Right atrium auricular region (tissue), 2 donors: ENCODE measurements at regions not wholly inside any gene's neighbourhood (a gene's known extent, or its start where the extent isn't known, plus 50 kb on each side); places are given as distances from the start of the nearest gene placed in this dataset.

Source experiments
- DNase-seq: peaks from one replicate; pipeline ENCODE4 v3.0.0-alpha.2; 2019; ENCODE audit warnings: low spot score
- H3K27ac ChIP-seq, 2 donors: fragments of 200-600 bp; sonication (generic); 1 replicate in 1 of 2; 2 replicates in 1 of 2; pipeline ENCODE4 v1.5.1; 2016 to 2019
- H3K27me3 ChIP-seq, 2 donors: fragments of 200-600 bp; sonication (generic); one replicate each; pipeline versions ENCODE4 v1.5.1 to v1.6.0; 2017 to 2019
- H3K36me3 ChIP-seq: fragments of 200-600 bp; sonication (generic); one replicate; pipeline ENCODE4 v1.5.1; 2016
- H3K4me1 ChIP-seq, 2 donors: fragments of 200-600 bp; sonication (generic); one replicate each; pipeline versions ENCODE4 v1.5.1 to v1.6.0; 2017 to 2019
- H3K4me3 ChIP-seq, 2 donors: fragments of 200-600 bp; sonication (generic); 1 replicate in 1 of 2; 2 replicates in 1 of 2; pipeline ENCODE4 v1.5.1; 2017 to 2019; ENCODE audit warnings: mild to moderate bottlenecking in 1 of 2, moderate library complexity in 1 of 2
- H3K9me3 ChIP-seq, 2 donors: fragments of 200-600 bp; sonication (generic); one replicate each; pipeline ENCODE4 v1.5.1; 2019
- CTCF ChIP-seq, 2 donors: fragments of 200-600 bp; sonication (generic); IDR thresholded peaks; one replicate each; pipeline ENCODE4 v1.5.1; 2019; ENCODE audit warnings: antibody characterized with exemption in 2 of 2

GRCh38 chr2:120870467-120870788 is 134.8 kb downstream of the GLI2 start:
- no peak overlapping the region for H3K4me3 ChIP-seq
- no peaks in the 10 kb centered on the region for H3K27me3 ChIP-seq
- no peak overlapping the region for H3K27ac ChIP-seq
- TF ChIP-seq CTCF (IDR thresholded peaks at IDR 0.05): no peak
- no peaks in the 10 kb centered on the region for H3K36me3 ChIP-seq
- no peaks in the 10 kb centered on the region for H3K9me3 ChIP-seq
- DNase-seq: no peak
- peaks cover 0 to 33% of the 10 kb centered on the region in 2 donors for H3K4me1 ChIP-seq

- Histone ChIP-seq H3K27me3 (no peaks in the 10 kb centered on the region), H3K4me1 (peaks cover 0 to 33% of the 10 kb centered on the region in 2 donors), H3K9me3 (no peaks in the 10 kb centered on the region), H3K36me3 (no peaks in the 10 kb centered on the region), H3K27ac (no peak overlapping the region), H3K4me3 (no peak overlapping the region)
- no peak for DNase-seq
- TF ChIP-seq CTCF (IDR thresholded peaks at IDR 0.05): no peak
These were observed 135.5 kb downstream of the GLI2 start for GRCh38 chr2:120871016-120871635.

GRCh38 chr2:120871881-120872620 is 136.4 kb downstream of the GLI2 start:
- Histone ChIP-seq H3K36me3 (no peaks in the 10 kb centered on the region), H3K27me3 (no peaks in the 10 kb centered on the region), H3K4me3 (no peak overlapping the region), H3K27ac (no peak overlapping the region), H3K4me1 (peaks cover 0 to 28% of the 10 kb centered on the region in 2 donors), H3K9me3 (no peaks in the 10 kb centered on the region)
- no peak for DNase-seq
- TF ChIP-seq CTCF (IDR thresholded peaks at IDR 0.05): no peak

- no peak for DNase-seq
These were observed 138.6 kb downstream of the GLI2 start for GRCh38 chr2:120873958-120874887.

GRCh38 chr2:120874888-120875275 is 139.2 kb downstream of the GLI2 start:
- DNase-seq: no peak
- no peaks in the 10 kb centered on the region for H3K36me3 ChIP-seq
- no peaks in the 10 kb centered on the region for H3K27me3 ChIP-seq
- H3K4me3 ChIP-seq: no peak overlapping the region
- TF ChIP-seq CTCF (IDR thresholded peaks at IDR 0.05): no peak
- no peaks in the 10 kb centered on the region for H3K9me3 ChIP-seq
- H3K27ac ChIP-seq: peak overlapping the region; percentile 31 to 44
- peaks cover 0 to 10% of the 10 kb centered on the region in 2 donors for H3K4me1 ChIP-seq

More at GRCh38 chr2:120873958-120874887, 138.6 kb downstream of the GLI2 start:
- Histone ChIP-seq H3K27ac (peak overlapping the region; percentile 31 to 44), H3K36me3 (no peaks in the 10 kb centered on the region), H3K4me1 (peaks cover 0 to 10% of the 10 kb centered on the region in 2 donors), H3K27me3 (no peaks in the 10 kb centered on the region), H3K4me3 (no peak overlapping the region), H3K9me3 (no peaks in the 10 kb centered on the region)
- TF ChIP-seq CTCF (IDR thresholded peaks at IDR 0.05): no peak
